ENCODE measurements at regions not wholly inside any gene's neighbourhood (a gene's known extent, or its start where the extent isn't known, plus 50 kb on each side); places are given as distances from the start of the nearest gene placed in this dataset.

DNA sequence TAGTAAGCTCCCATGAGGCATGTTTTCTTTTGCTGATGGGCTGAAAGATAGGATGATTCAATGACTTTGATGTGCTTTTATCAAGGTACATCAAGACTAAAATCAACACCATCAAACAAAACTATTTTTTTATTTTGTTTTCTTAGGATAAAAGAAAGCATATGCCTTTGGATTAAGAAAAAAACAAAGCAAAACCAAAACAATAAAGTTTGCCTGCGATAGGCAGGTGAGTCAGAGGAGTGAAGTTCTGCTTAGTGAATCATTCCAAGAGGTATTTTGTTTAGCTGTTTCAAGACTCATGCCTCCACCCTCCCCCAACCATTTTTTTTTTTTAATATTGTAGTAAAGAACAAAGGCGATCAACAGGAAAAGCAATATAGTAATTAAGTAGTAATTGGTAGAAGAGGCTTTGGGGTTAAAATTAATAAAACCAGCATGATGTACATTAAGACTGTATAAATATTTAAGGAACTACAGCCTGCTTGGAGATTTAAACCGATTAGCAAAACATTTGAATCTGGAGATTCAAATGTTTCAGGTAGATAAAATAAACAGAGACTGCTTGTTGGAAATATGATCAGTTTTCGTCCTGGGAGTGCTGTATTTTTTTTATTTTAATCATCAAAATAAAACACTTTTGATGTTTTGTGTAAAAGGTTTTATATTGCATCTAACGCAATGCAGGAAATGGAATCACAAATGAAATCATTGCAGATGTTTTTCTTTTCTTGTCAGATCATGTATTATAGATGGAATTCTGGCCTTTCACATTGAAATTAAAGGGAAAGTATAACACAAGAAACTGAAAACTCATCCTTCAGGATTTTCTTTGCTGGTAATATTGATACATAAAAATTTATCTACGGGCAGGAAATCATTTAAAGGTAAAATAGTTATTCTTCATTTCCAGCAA, 482.3 kb upstream of the MANEA start:
- no peak overlapping the region for H3K56ac ChIP-seq (ENCODE audit: insufficient read length, low read depth, low read length)
- H2AFZ ChIP-seq (ENCODE audit: low read length): no peak overlapping the region
- Mint-ChIP-seq H3K4me3 (no peak overlapping the region), H3K36me3 (ENCODE audit: insufficient read depth in 1 of 3, low read depth in 3 of 3) (no peaks in the 10 kb centered on the region), H3K4me1 (peaks cover 2 to 4% of the 10 kb centered on the region in 2 experiments; a peak in 2 of 4 replicates), H3K9me3 (no peaks in the 10 kb centered on the region), H3K27ac (peak overlapping the region in 1 of 3 experiments; percentile 51; a peak in 1 of 7 replicates), H3K27me3 (ENCODE audit: low read depth) (no peaks in the 10 kb centered on the region)
- no peak overlapping the region for H2BK120ac ChIP-seq (ENCODE audit: low read depth, low read length, poor library complexity, severe bottlenecking)
- no peak overlapping the region for H3K18ac ChIP-seq (ENCODE audit: insufficient read length, low read depth, low read length)
- H3K14ac ChIP-seq (ENCODE audit: insufficient read depth, low read length): no peak overlapping the region
- no peak overlapping the region for H2BK12ac ChIP-seq (ENCODE audit: insufficient read length, low read depth, low read length)
- no peak overlapping the region for H3K23ac ChIP-seq (ENCODE audit: insufficient read length, low read depth, low read length)
- no peak overlapping the region for H2BK20ac ChIP-seq (ENCODE audit: low read depth, low read length, poor library complexity, severe bottlenecking)
- no peaks in the 10 kb centered on the region for H3K9me3 ChIP-seq (ENCODE audit: control insufficient read depth, low read depth, low read length)
- TF ChIP-seq, protein P1, sequence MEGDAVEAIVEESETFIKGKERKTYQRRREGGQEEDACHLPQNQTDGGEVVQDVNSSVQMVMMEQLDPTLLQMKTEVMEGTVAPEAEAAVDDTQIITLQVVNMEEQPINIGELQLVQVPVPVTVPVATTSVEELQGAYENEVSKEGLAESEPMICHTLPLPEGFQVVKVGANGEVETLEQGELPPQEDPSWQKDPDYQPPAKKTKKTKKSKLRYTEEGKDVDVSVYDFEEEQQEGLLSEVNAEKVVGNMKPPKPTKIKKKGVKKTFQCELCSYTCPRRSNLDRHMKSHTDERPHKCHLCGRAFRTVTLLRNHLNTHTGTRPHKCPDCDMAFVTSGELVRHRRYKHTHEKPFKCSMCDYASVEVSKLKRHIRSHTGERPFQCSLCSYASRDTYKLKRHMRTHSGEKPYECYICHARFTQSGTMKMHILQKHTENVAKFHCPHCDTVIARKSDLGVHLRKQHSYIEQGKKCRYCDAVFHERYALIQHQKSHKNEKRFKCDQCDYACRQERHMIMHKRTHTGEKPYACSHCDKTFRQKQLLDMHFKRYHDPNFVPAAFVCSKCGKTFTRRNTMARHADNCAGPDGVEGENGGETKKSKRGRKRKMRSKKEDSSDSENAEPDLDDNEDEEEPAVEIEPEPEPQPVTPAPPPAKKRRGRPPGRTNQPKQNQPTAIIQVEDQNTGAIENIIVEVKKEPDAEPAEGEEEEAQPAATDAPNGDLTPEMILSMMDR (conservative IDR thresholded peaks at IDR 0.05): no peak
- no peak overlapping the region for H3K9ac ChIP-seq (ENCODE audit: extremely low read depth, insufficient read length, low read length)
- H3K4me2 ChIP-seq (ENCODE audit: insufficient read depth, insufficient read length, low read length): no peak overlapping the region
- H3K23me2 ChIP-seq (ENCODE audit: insufficient read length, low read depth, low read length, poor library complexity, severe bottlenecking): no peaks in the 10 kb centered on the region
- no peak overlapping the region for H2BK5ac ChIP-seq (ENCODE audit: insufficient read length, low read length)
- H4K5ac ChIP-seq (ENCODE audit: insufficient read length, low read depth, low read length): no peak overlapping the region
- WGBS (ENCODE audit: extremely low coverage, insufficient read length, low lambda C conversion rate): no CpG with 5 or more reads among the region's 6 CpGs
- no peak overlapping the region for H3K4ac ChIP-seq (ENCODE audit: low read depth, low read length)
- H3K79me1 ChIP-seq (ENCODE audit: insufficient read depth, low read depth, low read length, poor library complexity, severe bottlenecking): no peaks in the 10 kb centered on the region
- H3K4me1 ChIP-seq (ENCODE audit: insufficient read depth, low read length): no peaks in the 10 kb centered on the region
- H2BK15ac ChIP-seq (ENCODE audit: low read depth, low read length): no peak overlapping the region
- no peaks in the 10 kb centered on the region for H3K27me3 ChIP-seq (ENCODE audit: insufficient read depth, low read length)
- H2AK5ac ChIP-seq (ENCODE audit: insufficient read length, low read length): no peak overlapping the region
- H3T11ph ChIP-seq (ENCODE audit: low read length): no peak overlapping the region
- no peak overlapping the region for H3K27ac ChIP-seq (ENCODE audit: insufficient read length, low read depth, low read length)
- H4K91ac ChIP-seq (ENCODE audit: insufficient read length, low read depth, low read length): no peak overlapping the region
- no peaks in the 10 kb centered on the region for H3K79me2 ChIP-seq (ENCODE audit: insufficient read depth, low read length)
- H4K20me1 ChIP-seq (ENCODE audit: control insufficient read depth, insufficient read depth, insufficient read length): no peaks in the 10 kb centered on the region
- DNase-seq: no peak
- H4K8ac ChIP-seq (replicated peaks; ENCODE audit: insufficient read length, low read depth, low read length): no peak overlapping the region

Data from H9 (cell line).